GM12878 (cell line): ENCODE measurements at regions not wholly inside any gene's neighbourhood (a gene's known extent, or its start where the extent isn't known, plus 50 kb on each side); places are given as distances from the start of the nearest gene placed in this dataset.

Source experiments
- BCL3 ChIP-seq: IDR thresholded peaks from 2 replicates; pipeline ENCODE4 v1.6.1; 2011; ENCODE audit warnings: borderline replicate concordance, low read depth, mild to moderate bottlenecking, moderate library complexity, low read length; ENCODE audit not compliant: insufficient read depth, poor library complexity, severe bottlenecking
- CTCF ChIP-seq, 3 experiments: IDR thresholded peaks in 2 of 3; conservative IDR thresholded peaks in 1 of 3; 2 replicates each; pipeline ENCODE4 v1.5.1; 2011; ENCODE audit warnings: low read depth in 3 of 3, low read length in 3 of 3, mild to moderate bottlenecking in 3 of 3, control low read depth in 2 of 3, moderate library complexity in 2 of 3, inconsistent platforms in 1 of 3, mixed read lengths in 1 of 3; ENCODE audit not compliant: control insufficient read depth in 2 of 3, insufficient read depth in 1 of 3; ENCODE audit errors: extremely low read depth in 1 of 3
- E4F1 ChIP-seq: fragments of 450-650 bp; IDR thresholded peaks from 2 replicates; pipeline ENCODE4 v1.6.1; 2018; ENCODE audit warnings: borderline replicate concordance, mild to moderate bottlenecking; ENCODE audit not compliant: partially characterized antibody
- EP300 ChIP-seq, 2 experiments: fragments of 150-350 bp in 1 of 2; IDR thresholded peaks; 2 replicates each; pipeline ENCODE4 v1.6.1; 2011 to 2012; ENCODE audit warnings: low read depth in 2 of 2, low read length in 2 of 2, borderline replicate concordance in 1 of 2, improper control_type of control experiment in 1 of 2, inconsistent platforms in 1 of 2; ENCODE audit not compliant: control insufficient read depth in 1 of 2
- EZH2 ChIP-seq: IDR thresholded peaks from 2 replicates; pipeline ENCODE4 v1.6.1; 2012; ENCODE audit warnings: low read depth, mild to moderate bottlenecking, control low read depth, inconsistent platforms, low read length, borderline replicate concordance; ENCODE audit not compliant: control insufficient read depth
- HDAC6 ChIP-seq: fragments of 200-600 bp; sonication (generic); IDR thresholded peaks from one replicate; pipeline ENCODE4 v1.8.0; 2017; ENCODE audit warnings: antibody characterized with exemption; ENCODE audit not compliant: unreplicated experiment
- MXI1 ChIP-seq: fragments of 150-350 bp; IDR thresholded peaks from 2 replicates; pipeline ENCODE4 v1.6.1; 2011; ENCODE audit warnings: low read depth, mild to moderate bottlenecking, inconsistent platforms, low read length, improper control_type of control experiment
- NFXL1 ChIP-seq: fragments of 450-650 bp; IDR thresholded peaks from 2 replicates; pipeline ENCODE4 v1.6.1; 2017; ENCODE audit warnings: antibody characterized with exemption, mild to moderate bottlenecking, borderline replicate concordance
- POLR2A ChIP-seq: IDR thresholded peaks from 2 replicates; pipeline ENCODE4 v1.6.1; 2011; ENCODE audit warnings: low read depth, mild to moderate bottlenecking, low read length

- TF ChIP-seq NFXL1: no peak
- TF ChIP-seq CTCF (IDR thresholded peaks at IDR 0.05 in 2 of 3, conservative IDR thresholded peaks at IDR 0.05 in 1 of 3; ENCODE audit: control insufficient read depth in 2 of 3, extremely low read depth in 1 of 3, insufficient read depth in 1 of 3, low read depth in 3 of 3, low read length in 3 of 3): no peak
- TF ChIP-seq POLR2A: no peak
- no peak for TF ChIP-seq HDAC6
- TF ChIP-seq E4F1: no peak
- TF ChIP-seq MXI1: no peak
- no peak for TF ChIP-seq EP300 (IDR thresholded peaks at IDR 0.05; ENCODE audit: borderline replicate concordance in 1 of 2, control insufficient read depth in 1 of 2, low read depth in 2 of 2, low read length in 2 of 2)
- no peak for TF ChIP-seq EZH2
- no peak for TF ChIP-seq BCL3
These were observed 215.0 kb downstream of the ACTR3B start for GRCh38 chr7:152974577-152974976.
